HG03442 (cell line): ENCODE measurements at regions not wholly inside any gene's neighbourhood (a gene's known extent, or its start where the extent isn't known, plus 50 kb on each side); places are given as distances from the start of the nearest gene placed in this dataset.
A peak's percentile ranks its signal among the peaks of the same experiment; 100 is the strongest.

Source experiments
- ATAC-seq: cut with Tn5 transposase; IDR thresholded peaks from one replicate; pipeline ENCODE4 v1.9.1; 2021; ENCODE audit warnings: mild to moderate bottlenecking, moderate library complexity; ENCODE audit not compliant: unreplicated experiment

- no peak for ATAC-seq
Measured at GRCh38 chrX:10744007-10744406, 123.6 kb upstream of the MID1 start.

GRCh38 chrX:10747975-10748374, 127.6 kb upstream of the MID1 start:
- no peak for ATAC-seq

- ATAC-seq = no peak
Measured at GRCh38 chrX:10749113-10749512, 128.7 kb upstream of the MID1 start.

- no peak for ATAC-seq
Measured at GRCh38 chrX:10750581-10750980, 130.2 kb upstream of the MID1 start.

DNA sequence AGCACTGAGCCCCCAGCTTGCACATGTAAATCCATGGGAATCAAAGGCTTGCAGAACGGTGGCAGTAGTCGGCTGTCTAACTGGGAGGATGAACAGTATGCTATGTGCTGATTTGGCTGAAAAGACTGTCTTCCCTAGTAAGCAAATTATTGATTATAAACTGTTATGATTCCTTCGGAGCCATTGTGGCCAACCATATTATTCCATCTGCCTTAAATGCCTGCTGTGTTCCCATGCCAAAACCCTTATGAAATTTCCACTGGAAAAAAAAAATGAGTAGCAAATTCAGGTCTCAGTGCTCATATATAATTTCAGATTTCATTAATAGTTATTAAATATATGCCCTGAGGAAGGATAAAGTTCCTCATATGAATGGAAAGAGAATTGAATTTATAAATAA, 132.7 kb upstream of the MID1 start:
- no peak for ATAC-seq

- no peak for ATAC-seq
Measured at GRCh38 chrX:10754445-10754844, 134.1 kb upstream of the MID1 start.

DNA sequence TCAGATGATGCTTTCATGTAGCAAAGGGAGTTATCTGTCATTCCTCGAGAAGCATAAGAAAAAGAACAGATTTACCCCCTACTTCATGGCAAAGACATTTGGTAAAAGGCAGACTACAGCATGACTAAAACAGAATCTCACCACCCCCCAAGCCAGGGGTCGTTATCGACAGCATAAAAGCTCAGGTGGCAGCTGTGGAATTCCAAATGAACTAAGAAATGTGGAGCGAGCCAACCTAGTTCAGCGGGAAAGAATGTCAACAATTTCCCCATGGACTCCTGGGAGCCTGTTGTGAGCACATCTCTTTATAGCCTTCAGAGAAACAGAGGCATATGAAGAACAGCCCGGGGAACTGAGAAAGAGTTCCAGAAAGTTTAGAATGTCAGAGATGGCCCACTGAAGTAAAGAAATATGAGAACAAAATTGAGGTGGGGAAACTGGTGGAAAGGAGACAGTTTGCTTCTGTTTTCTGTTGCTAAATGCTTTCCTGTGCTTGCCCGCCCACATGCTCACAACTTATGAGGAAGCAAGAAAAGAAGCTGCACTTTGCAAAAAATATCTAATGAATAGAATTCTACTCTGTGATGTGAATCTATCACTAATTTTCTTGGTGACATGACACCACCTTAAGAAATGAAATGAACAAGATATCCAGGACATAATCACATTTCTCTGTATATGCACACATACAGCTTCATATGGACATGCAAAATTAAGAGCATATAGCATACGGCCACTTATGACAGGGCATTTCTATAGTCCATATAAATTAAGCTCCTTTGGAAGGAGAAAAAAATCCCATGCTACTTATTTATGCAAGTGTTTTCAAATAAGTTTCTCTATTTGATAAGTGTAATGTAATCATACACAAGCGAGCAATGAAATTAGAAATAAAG, 135.3 kb upstream of the MID1 start:
- no peak for ATAC-seq

DNA sequence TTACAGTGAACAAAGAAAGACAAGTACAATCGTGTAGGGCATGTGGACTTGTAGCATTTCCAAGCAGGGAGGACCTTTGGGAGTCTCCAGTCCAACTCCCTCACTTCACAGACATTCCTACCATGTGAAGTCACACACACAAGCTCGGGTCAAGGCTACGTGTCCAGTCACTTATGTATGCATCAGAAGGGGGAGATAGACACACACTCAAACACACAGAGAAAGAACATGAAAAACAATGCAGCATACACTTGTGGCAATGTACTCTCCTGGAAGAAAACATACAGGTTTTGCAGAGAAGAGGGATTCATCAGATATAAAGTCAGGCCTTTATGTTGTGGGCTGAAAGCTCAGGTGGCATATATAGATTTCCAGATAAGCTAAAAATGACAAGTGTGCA, 136.1 kb upstream of the MID1 start:
- no peak for ATAC-seq

GRCh38 chrX:10759141-10759799, 138.9 kb upstream of the MID1 start:
- ATAC-seq = no peak

DNA sequence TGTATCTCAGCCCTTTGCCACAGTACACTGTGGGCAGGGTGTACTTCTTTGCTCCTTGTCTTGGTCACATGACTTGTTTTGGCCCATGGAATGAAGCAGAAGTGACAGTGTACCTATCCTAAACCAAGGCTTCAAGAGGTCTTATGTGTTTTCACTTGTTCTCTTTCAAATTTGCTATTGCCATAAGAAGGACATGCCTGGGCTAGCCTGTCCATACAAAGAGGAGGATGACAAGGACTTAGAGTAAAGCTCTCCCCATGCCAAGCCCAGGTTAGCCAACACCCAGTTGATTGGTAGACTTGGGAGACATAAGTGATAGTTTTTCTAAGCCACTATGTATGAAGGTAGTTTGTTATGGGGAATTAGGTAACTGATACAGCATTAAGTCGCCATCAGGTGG, 141.1 kb upstream of the MID1 start:
- ATAC-seq = no peak

GRCh38 chrX:10769195-10769594, 148.8 kb upstream of the MID1 start:
- peak; percentile 63 for ATAC-seq

- ATAC-seq = no peak
Measured at GRCh38 chrX:10769696-10770619, 149.6 kb upstream of the MID1 start.

GRCh38 chrX:10773318-10773717, 152.9 kb upstream of the MID1 start:
- ATAC-seq = no peak

DNA sequence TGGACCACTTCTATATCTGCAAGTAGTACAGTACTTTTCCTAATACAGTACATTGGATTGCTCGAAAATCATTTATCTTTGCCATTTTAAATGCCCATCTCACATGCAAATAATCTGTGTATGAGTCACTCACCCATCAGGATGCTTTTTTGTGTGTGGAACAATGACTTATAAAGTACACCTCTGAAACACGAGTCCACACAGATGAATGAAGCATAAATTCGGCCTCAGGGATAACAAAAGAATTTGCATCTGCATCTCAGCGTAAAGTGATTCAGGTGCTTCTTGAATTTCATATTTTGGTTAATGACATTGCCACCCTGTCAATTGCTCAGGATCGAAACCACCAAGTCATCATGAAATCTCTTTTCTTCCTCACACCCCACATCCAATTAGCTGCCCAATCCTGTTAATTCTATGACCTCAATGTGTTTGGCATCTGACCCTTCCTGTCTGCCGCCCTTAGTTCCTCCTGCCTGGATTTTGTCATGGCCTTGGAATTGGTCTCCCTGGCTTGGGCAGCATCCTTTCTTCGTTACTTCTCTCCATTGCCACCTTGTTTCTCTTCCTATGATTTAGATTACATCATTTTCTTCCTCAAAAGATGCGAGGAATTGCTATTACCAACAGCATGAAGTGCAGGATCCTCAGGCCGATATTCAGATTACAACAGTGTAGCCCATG, 161.6 kb upstream of the MID1 start:
- ATAC-seq = no peak

DNA sequence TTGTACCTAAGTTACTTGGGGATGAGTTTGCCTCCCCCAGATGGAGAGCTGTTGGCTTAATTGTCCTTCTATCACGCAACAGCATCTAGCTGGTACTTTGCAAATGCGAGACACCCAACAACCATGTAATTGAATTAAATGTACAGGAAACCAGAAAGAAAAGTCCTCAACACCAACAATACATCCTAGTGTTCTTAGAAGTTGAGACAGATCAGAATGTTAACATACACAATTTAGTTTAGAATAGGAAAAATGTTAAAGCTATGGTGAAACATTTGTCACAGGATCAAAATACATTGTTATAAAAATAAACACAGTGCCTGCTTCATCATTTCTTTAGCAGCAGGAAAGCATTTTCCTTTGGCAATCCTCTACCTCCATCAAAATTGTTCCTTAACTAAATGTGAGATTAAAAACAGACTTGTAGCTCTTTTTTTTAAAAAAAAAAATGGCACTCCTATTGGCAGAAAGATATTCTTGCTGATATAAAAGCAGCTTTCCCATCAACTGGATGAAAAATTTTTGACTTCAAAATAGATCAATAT, 163.1 kb upstream of the MID1 start:
- ATAC-seq = no peak

DNA sequence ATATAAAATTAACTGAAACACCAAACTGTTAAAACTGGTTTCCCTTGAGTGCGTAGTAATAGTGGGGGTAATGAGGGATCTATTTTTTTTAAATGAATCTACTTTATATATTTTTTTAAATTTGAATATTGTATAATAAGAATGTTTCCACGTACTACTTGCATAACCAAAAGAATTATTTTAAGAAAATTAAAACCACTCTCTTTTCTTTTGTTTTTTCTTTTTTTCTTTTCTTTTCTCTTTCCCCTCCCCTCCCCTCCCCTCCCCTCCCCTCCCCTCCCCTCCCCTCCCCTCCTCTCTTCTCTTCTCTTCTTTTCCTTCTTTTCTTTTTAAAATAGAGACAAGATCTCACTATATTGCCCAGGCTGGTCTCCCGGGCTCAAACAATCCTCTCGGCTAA, 166.9 kb upstream of the MID1 start:
- ATAC-seq = no peak

DNA sequence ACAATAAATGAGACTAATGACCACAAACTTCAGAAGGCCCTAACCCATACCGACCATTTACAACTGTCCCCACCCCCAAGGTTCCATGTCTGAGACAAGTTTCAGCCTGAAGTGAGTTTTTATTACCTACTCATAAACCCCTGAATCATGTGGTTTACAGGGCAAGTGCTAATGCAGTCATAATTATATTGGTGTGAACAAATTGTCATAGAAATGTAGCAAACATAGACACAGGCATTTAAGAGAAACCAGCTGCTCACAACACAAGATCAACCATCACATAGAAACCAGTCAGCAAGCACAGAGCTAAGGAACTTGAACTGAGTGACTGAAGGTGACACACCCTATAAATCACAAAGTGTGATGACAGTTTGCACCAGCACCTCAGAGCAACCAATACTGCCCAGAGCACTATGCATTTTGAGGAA, 173.8 kb upstream of the MID1 start:
- no peak for ATAC-seq

DNA sequence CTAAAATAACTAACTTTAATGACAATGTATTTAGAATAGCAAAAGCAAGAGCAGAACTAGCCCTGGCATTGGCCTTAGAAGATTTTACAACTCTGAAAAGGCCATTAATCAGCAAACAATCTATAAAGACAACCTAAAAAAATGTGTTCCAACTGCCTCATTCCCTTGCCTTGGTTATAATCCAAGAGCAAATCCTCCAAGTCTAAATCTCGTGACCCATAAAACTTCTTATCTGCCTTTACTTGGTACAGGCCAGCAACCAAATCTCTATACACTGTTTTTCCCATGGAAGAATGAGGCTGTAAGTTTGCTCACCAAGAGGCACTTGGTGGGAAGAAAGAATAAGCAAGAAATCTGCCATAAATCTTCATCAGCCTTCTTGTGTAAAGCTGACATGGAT, 175.3 kb upstream of the MID1 start:
- no peak for ATAC-seq

- no peak for ATAC-seq
Measured at GRCh38 chrX:10797466-10797865, 177.1 kb upstream of the MID1 start.

GRCh38 chrX:10798041-10798440, 177.7 kb upstream of the MID1 start:
- ATAC-seq = no peak
